Mesenchymal stem cell (in vitro differentiated cells and primary cell): ENCODE measurements at regions not wholly inside any gene's neighbourhood (a gene's known extent, or its start where the extent isn't known, plus 50 kb on each side); places are given as distances from the start of the nearest gene placed in this dataset.

Experiments
- DNase-seq: peaks from one replicate; pipeline ENCODE4 v3.0.0-alpha.2; 2013
- H2AFZ ChIP-seq: one replicate; pipeline ENCODE4 v1.6.1; 2013; ENCODE audit warnings: low read depth, mild to moderate bottlenecking, control low read depth, inconsistent platforms, low read length, moderate library complexity
- H2AK5ac ChIP-seq: 2 replicates; pipeline ENCODE4 v1.6.1; 2013; ENCODE audit warnings: low read length, moderate library complexity, mild to moderate bottlenecking, inconsistent platforms; ENCODE audit not compliant: severe bottlenecking
- H2BK120ac ChIP-seq: one replicate; pipeline ENCODE4 v1.6.1; 2013; ENCODE audit warnings: low read depth, mild to moderate bottlenecking, inconsistent platforms, low read length, moderate library complexity
- H2BK12ac ChIP-seq, 2 experiments: one replicate each; pipeline ENCODE4 v1.6.1; 2013; ENCODE audit warnings: inconsistent platforms in 2 of 2, low read length in 2 of 2, mild to moderate bottlenecking in 2 of 2, moderate library complexity in 2 of 2, control low read depth in 1 of 2
- H2BK15ac ChIP-seq: one replicate; pipeline ENCODE4 v1.6.1; 2013; ENCODE audit warnings: mild to moderate bottlenecking, low read depth, inconsistent platforms; ENCODE audit not compliant: poor library complexity, severe bottlenecking
- H2BK5ac ChIP-seq: 2 replicates; pipeline ENCODE4 v1.6.1; 2013; ENCODE audit warnings: low read depth, mild to moderate bottlenecking, low read length, control low read depth, inconsistent platforms; ENCODE audit not compliant: poor library complexity, severe bottlenecking
- H3K14ac ChIP-seq, 2 experiments: one replicate each; pipeline ENCODE4 v1.6.1; 2013; ENCODE audit warnings: inconsistent platforms in 2 of 2, low read length in 2 of 2, control low read depth in 1 of 2, mild to moderate bottlenecking in 1 of 2, moderate library complexity in 1 of 2
- H3K18ac ChIP-seq, 2 experiments: one replicate each; pipeline ENCODE4 v1.6.1; 2013; ENCODE audit warnings: inconsistent platforms in 2 of 2, low read length in 2 of 2, control low read depth in 1 of 2, low read depth in 1 of 2, mild to moderate bottlenecking in 1 of 2
- H3K23ac ChIP-seq, 2 experiments: one replicate each; pipeline ENCODE4 v1.6.1; 2013; ENCODE audit warnings: inconsistent platforms in 2 of 2, low read length in 2 of 2, mild to moderate bottlenecking in 2 of 2, moderate library complexity in 2 of 2, control low read depth in 1 of 2
- H3K27ac ChIP-seq: 2 replicates; pipeline ENCODE4 v1.5.1; 2013; ENCODE audit warnings: mild to moderate bottlenecking, moderate library complexity, low read length, control low read depth, inconsistent platforms; ENCODE audit not compliant: poor library complexity, severe bottlenecking
- H3K27me3 ChIP-seq, 2 experiments: 2 replicates each; pipeline versions ENCODE4 v1.6.1 to v1.7.0; 2013; ENCODE audit warnings: low read length in 2 of 2, mild to moderate bottlenecking in 2 of 2, moderate library complexity in 2 of 2, control low read depth in 1 of 2, inconsistent platforms in 1 of 2; ENCODE audit not compliant: control insufficient read depth in 1 of 2, insufficient read depth in 1 of 2
- H3K36me3 ChIP-seq, 2 experiments: 2 replicates each; pipeline versions ENCODE4 v1.6.1 to v1.7.0; 2013; ENCODE audit warnings: low read length in 2 of 2, control low read depth in 1 of 2, inconsistent platforms in 1 of 2, low read depth in 1 of 2, mild to moderate bottlenecking in 1 of 2; ENCODE audit not compliant: insufficient read depth in 2 of 2, control insufficient read depth in 1 of 2
- H3K4ac ChIP-seq, 2 experiments: one replicate each; pipeline ENCODE4 v1.6.1; 2013; ENCODE audit warnings: inconsistent platforms in 2 of 2, low read length in 2 of 2, mild to moderate bottlenecking in 2 of 2, moderate library complexity in 2 of 2, control low read depth in 1 of 2, low read depth in 1 of 2
- H3K4me1 ChIP-seq: 2 replicates; pipeline ENCODE4 v1.6.1; 2013; ENCODE audit warnings: low read depth, low read length, control low read depth; ENCODE audit not compliant: control insufficient read depth, insufficient read depth
- H3K4me2 ChIP-seq: 2 replicates; pipeline ENCODE4 v1.6.1; 2013; ENCODE audit warnings: low read length, mild to moderate bottlenecking, inconsistent platforms; ENCODE audit not compliant: poor library complexity, severe bottlenecking
- H3K4me3 ChIP-seq, 2 experiments: 2 replicates each; pipeline versions ENCODE4 v1.5.1 to v1.7.0; 2013; ENCODE audit warnings: low read length in 2 of 2, mild to moderate bottlenecking in 2 of 2, control low read depth in 1 of 2, low read depth in 1 of 2; ENCODE audit not compliant: insufficient read depth in 1 of 2
- H3K79me1 ChIP-seq: replicated peaks from 2 replicates; pipeline ENCODE4 v1.6.1; 2013; ENCODE audit warnings: mild to moderate bottlenecking, control low read depth, low read length, inconsistent platforms; ENCODE audit not compliant: poor library complexity, severe bottlenecking
- H3K9ac ChIP-seq: 2 replicates; pipeline ENCODE4 v1.7.0; 2013; ENCODE audit warnings: mild to moderate bottlenecking, low read length, moderate library complexity
- H3K9me3 ChIP-seq: 2 replicates; pipeline ENCODE4 v1.7.0; 2013; ENCODE audit warnings: mild to moderate bottlenecking, low read length; ENCODE audit not compliant: control insufficient read depth
- H4K8ac ChIP-seq: one replicate; pipeline ENCODE4 v1.6.1; 2013; ENCODE audit warnings: inconsistent platforms, mild to moderate bottlenecking, low read length, moderate library complexity
- H4K91ac ChIP-seq: one replicate; pipeline ENCODE4 v1.6.1; 2013; ENCODE audit warnings: mild to moderate bottlenecking, low read length, inconsistent platforms

- H3K14ac ChIP-seq: no peak overlapping the region
- H3K4me1 ChIP-seq: peaks cover 2% of the 10 kb centered on the region
Measured at GRCh38 chr12:76713986-76714385, 49.9 kb upstream of the ZDHHC17 start.

More at GRCh38 chr12:76713986-76714385, 49.9 kb upstream of the ZDHHC17 start:
- no peaks in the 10 kb centered on the region for H3K9me3 ChIP-seq
- DNase-seq: no peak
- no peak overlapping the region for H4K91ac ChIP-seq
- no peak overlapping the region for H3K27ac ChIP-seq
- no peaks in the 10 kb centered on the region for H3K79me1 ChIP-seq
- no peaks in the 10 kb centered on the region for H3K27me3 ChIP-seq
- H3K9ac ChIP-seq: no peak overlapping the region
- no peak overlapping the region for H3K4ac ChIP-seq
- no peak overlapping the region for H2AFZ ChIP-seq
- no peak overlapping the region for H3K18ac ChIP-seq
- no peak overlapping the region for H2BK5ac ChIP-seq
- no peaks in the 10 kb centered on the region for H3K36me3 ChIP-seq
- no peak overlapping the region for H2AK5ac ChIP-seq
- no peak overlapping the region for H3K23ac ChIP-seq
- H4K8ac ChIP-seq: no peak overlapping the region
- H2BK12ac ChIP-seq: no peak overlapping the region
- no peak overlapping the region for H2BK15ac ChIP-seq
- H2BK120ac ChIP-seq: no peak overlapping the region
- H3K4me3 ChIP-seq: no peak overlapping the region
- H3K4me2 ChIP-seq: no peak overlapping the region
